ENCODE measurements at regions not wholly inside any gene's neighbourhood (a gene's known extent, or its start where the extent isn't known, plus 50 kb on each side); places are given as distances from the start of the nearest gene placed in this dataset.
"Not testable (repeated sequence)": the region's sequence is repeated elsewhere in the genome, so short reads cannot be mapped to it uniquely, and the experiment has no call there.

DNA sequence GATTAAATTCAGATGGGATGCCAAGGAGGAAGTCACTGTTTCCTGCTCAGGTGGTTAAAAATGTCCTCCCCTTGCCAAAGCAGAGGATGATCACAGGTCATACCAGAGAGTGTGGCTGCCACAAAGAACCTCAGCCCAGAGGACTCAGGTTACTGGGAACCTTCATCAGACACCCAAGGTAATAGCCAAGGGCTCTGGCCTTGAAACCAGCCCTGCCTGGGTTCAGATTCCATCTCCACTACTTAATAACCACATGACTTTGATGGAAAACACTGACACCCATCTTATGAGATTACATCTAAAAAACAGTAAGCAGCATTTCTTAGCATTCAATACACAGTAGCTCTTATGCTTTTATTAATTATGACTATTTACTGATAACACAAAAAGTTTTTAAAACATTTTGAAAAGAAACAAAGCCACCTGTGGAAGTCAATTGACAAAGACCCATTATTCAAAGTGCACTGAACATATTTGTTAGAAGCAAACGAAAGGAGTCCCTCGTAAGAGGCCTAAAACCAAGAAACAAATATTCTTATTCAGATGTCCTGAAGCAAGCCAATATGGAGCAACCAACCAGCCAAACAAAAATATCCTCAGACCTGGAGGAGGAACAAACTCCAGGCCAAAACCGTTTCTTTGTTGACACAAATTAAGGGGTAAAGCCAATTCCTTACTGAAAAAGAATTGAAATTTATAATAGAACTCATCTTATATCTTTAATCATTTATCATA lies 241.5 kb downstream of the RNF152 start:
- WGBS, 2 experiments (ENCODE audit: insufficient coverage in 2 of 2), result 90% methylated on average over 2 of the region's 3 CpGs; no CpG with 5 or more reads in 1 of the 2 experiments
- no peak overlapping the region for H3K27ac ChIP-seq (ENCODE audit: low read depth, low read length, severe bottlenecking)

DNA sequence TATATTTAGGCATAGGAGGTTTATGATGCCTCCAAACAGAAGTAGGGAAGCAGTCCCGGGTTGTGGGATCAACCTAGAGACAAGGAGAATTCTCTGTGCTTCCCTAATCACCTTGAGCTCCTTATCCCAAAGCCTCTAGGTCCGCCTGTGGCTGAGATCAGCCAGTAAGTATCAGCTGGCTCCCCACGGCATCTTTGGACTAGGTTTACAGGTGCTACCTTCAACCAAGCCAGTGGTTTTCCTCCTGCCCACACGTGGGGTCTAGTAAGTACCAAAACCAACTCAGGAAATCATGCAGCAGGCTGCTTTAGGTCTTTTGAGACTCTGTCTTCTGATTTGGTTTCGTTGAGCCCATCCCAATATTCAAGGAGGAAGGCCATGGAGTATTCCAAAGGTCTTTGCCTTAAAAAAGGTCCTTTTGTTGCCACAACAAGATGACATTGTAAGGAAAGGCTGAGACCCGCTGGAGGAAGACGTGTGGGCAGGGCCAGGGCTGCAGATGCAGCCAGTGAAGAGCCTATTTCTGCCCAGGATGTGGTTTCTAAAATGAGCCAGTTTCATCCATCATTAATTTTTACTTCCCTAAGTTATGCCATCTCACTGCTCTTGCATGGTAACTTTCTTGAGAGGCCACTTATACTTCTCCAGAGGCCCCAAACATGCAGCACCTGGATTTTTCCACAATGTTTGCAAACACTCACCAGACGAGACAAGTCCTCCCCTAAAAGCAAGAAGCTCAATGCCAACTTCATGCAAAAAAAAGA lies 248.7 kb downstream of the RNF152 start:
- Histone ChIP-seq H3K9me3 (ENCODE audit: control insufficient read depth, low read length) (no peaks in the 10 kb centered on the region), H3K4me1 (ENCODE audit: control insufficient read depth, insufficient read depth, low read length, poor library complexity, severe bottlenecking) (no peaks in the 10 kb centered on the region), H3K36me3 (ENCODE audit: control insufficient read depth, insufficient read depth, low read length) (no peaks in the 10 kb centered on the region), H3K4me3 (ENCODE audit: extremely low read depth, insufficient read depth, low read length, poor library complexity, severe bottlenecking) (no peak overlapping the region), H3K27ac (ENCODE audit: low read depth, low read length, severe bottlenecking) (no peak overlapping the region)
- WGBS, 2 experiments (ENCODE audit: insufficient coverage in 2 of 2), result 77 to 86% methylated on average over 6 to 7 of the region's 8 CpGs

More for the DNA sequence above, 241.5 kb downstream of the RNF152 start:
- no peak overlapping the region for H3K4me3 ChIP-seq (ENCODE audit: extremely low read depth, insufficient read depth, low read length, poor library complexity, severe bottlenecking)
- no peaks in the 10 kb centered on the region for H3K36me3 ChIP-seq (ENCODE audit: control insufficient read depth, insufficient read depth, low read length)
- peaks cover 5% of the 10 kb centered on the region for H3K4me1 ChIP-seq (ENCODE audit: control insufficient read depth, insufficient read depth, low read length, poor library complexity, severe bottlenecking)
- no peaks in the 10 kb centered on the region for H3K9me3 ChIP-seq (ENCODE audit: control insufficient read depth, low read length)

DNA sequence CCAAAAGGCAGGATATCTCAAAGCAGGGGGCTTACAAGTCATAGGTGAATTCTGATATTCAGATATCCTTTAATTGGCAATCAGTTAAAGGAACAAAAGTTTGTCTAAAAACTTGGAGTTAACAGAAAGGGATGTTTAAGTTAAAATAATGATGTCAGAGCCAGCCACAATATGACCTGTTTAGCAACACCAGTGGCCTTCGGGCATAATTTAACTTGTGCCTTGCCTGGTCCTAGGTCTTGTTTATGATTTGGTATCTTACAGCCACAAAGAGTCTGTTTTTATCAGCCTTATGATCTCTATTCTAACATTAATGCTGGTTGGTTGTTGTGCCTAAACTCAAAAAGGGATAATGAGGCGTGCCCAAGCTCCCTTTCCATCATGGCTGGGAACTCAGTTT lies 252.9 kb downstream of the RNF152 start:
- Histone ChIP-seq H3K4me1 (ENCODE audit: control insufficient read depth, insufficient read depth, low read length, poor library complexity, severe bottlenecking) (peaks cover 24% of the 10 kb centered on the region), H3K9me3 (ENCODE audit: control insufficient read depth, low read length) (no peaks in the 10 kb centered on the region), H3K4me3 (ENCODE audit: extremely low read depth, insufficient read depth, low read length, poor library complexity, severe bottlenecking) (no peak overlapping the region), H3K36me3 (ENCODE audit: control insufficient read depth, insufficient read depth, low read length) (no peaks in the 10 kb centered on the region), H3K27ac (ENCODE audit: low read depth, low read length, severe bottlenecking) (no peak overlapping the region)
- 86 to 100% methylated on average over 1 of the region's 2 CpGs for WGBS, 2 experiments (ENCODE audit: insufficient coverage in 2 of 2)

DNA sequence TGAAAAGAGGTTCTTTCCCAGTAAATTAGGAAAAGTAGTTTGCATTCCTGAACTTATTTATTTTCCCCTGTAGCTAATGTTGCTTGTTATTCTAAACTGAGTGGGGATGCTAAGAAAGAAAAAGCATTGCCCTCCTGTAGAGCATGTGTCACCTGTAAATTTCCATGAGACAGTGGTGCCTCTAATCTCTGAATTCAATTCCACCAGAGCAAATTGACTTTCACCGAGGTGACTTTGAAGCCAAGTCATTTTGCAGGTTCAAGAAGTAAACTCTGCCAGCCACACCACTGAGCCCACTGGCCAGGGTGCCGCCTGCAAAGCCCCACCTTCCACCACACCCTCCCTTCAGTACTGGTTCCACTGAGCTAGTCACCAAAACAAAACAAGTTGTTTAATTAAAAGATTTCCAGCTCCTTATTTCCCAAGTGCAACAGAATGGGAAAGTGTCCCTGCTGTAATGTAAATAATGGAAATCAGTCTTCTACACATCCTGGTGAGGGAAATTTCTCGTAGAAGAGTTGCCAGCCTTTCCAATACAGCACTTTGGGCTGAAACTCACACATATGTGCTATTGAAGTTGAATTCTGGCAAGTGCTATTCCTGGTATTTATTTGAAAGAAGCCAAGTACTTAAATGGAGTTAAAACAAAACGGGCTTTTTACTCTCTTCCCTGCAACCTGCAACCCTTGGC lies 254.8 kb downstream of the RNF152 start:
- peaks cover 24% of the 10 kb centered on the region for H3K4me1 ChIP-seq (ENCODE audit: control insufficient read depth, insufficient read depth, low read length, poor library complexity, severe bottlenecking)
- no peak overlapping the region for H3K27ac ChIP-seq (ENCODE audit: low read depth, low read length, severe bottlenecking)
- WGBS, 2 experiments (ENCODE audit: insufficient coverage in 2 of 2), result 0 to 33% methylated on average over 1 to 3 of the region's 4 CpGs

DNA sequence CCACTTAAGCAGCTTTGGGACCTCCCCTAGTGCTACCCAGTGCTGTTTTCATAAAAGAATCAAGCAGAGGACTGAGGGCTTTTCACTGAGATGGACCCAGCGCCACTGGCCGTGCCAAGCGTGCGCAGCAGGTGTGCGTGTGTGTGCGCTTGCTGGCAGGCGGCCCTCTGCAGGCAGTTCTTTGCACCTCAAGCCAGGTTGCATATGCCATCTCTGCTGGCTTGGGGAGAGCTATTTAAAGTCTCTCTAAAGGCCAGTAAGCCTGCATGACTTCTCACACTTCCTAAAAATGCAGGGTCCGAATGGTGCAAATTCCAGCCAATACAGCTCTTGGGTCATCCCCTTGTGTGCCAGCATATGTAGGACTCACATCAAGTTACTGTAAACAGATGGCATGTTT lies 255.5 kb downstream of the RNF152 start:
- no peaks in the 10 kb centered on the region for H3K36me3 ChIP-seq (ENCODE audit: control insufficient read depth, insufficient read depth, low read length)
- no peaks in the 10 kb centered on the region for H3K9me3 ChIP-seq (ENCODE audit: control insufficient read depth, low read length)
- WGBS, 2 experiments (ENCODE audit: insufficient coverage in 2 of 2), result 34 to 48% methylated on average over 8 of the region's 8 CpGs
- peaks cover 24% of the 10 kb centered on the region for H3K4me1 ChIP-seq (ENCODE audit: control insufficient read depth, insufficient read depth, low read length, poor library complexity, severe bottlenecking)
- no peak overlapping the region for H3K4me3 ChIP-seq (ENCODE audit: extremely low read depth, insufficient read depth, low read length, poor library complexity, severe bottlenecking)
- H3K27ac ChIP-seq (ENCODE audit: low read depth, low read length, severe bottlenecking), result no peak overlapping the region

More for the DNA sequence above, 254.8 kb downstream of the RNF152 start:
- Histone ChIP-seq H3K36me3 (ENCODE audit: control insufficient read depth, insufficient read depth, low read length) (no peaks in the 10 kb centered on the region), H3K9me3 (ENCODE audit: control insufficient read depth, low read length) (no peaks in the 10 kb centered on the region), H3K4me3 (ENCODE audit: extremely low read depth, insufficient read depth, low read length, poor library complexity, severe bottlenecking) (no peak overlapping the region)

DNA sequence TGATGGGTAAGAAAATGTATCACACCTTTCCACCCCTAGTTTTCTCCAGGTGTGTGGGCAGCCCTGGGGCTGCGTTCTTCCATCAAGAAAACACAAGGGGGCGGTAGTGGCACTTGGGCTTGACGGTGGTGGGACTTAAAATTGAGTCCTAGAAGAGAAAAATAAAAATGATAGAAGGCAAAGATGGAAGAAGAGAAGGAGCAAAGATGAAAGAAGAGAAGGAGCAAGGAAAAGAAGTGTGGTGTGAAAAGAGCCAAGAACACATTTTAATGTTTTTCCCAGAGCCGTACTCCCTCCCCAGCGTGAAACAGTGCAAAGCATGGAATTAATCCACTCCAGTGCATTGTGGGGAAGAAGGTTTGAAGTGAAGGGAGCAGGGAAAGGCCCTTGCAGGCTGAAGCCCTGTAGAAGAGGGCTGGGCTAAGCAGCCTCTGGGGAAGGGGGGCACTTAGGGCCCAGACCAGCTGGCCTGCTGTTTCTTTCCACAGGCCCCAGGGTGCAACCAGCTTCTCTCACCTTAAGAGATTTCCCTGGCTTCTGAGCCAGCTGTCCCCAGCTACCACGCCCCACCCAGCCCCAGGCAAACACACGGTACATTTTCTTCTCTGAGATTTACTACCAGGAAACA lies 256.8 kb downstream of the RNF152 start:
- H3K27ac ChIP-seq (ENCODE audit: low read depth, low read length, severe bottlenecking), result peak overlapping the region; percentile 23
- peaks cover 24% of the 10 kb centered on the region for H3K4me1 ChIP-seq (ENCODE audit: control insufficient read depth, insufficient read depth, low read length, poor library complexity, severe bottlenecking)
- no peaks in the 10 kb centered on the region for H3K36me3 ChIP-seq (ENCODE audit: control insufficient read depth, insufficient read depth, low read length)
- H3K4me3 ChIP-seq (ENCODE audit: extremely low read depth, insufficient read depth, low read length, poor library complexity, severe bottlenecking), result no peak overlapping the region
- no peaks in the 10 kb centered on the region for H3K9me3 ChIP-seq (ENCODE audit: control insufficient read depth, low read length)
- WGBS, 2 experiments (ENCODE audit: insufficient coverage in 2 of 2), result 0 to 57% methylated on average over 3 of the region's 7 CpGs

DNA sequence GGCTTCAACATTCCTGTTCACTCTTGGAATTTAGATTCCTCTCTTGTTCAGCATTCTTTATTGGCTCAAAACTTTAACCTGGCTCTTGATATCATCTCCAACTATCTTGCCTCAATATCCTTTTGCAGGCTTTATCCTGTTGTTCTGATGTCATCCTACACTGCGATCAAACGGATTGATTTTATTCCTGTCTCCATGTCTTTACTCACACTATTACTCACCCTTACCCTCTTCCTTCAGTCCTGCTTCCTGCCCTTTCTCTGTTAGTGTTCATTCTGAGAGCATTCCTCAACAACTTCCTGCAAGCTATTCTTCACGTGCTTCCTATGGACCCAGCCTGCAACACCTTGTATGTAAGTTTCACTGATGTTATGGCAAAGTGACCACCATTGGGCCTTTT lies 264.7 kb downstream of the RNF152 start:
- Histone ChIP-seq H3K4me3 (ENCODE audit: extremely low read depth, insufficient read depth, low read length, poor library complexity, severe bottlenecking) (no peak overlapping the region), H3K36me3 (ENCODE audit: control insufficient read depth, insufficient read depth, low read length) (no peaks in the 10 kb centered on the region), H3K9me3 (ENCODE audit: control insufficient read depth, low read length) (peaks cover 16% of the 10 kb centered on the region), H3K27ac (ENCODE audit: low read depth, low read length, severe bottlenecking) (no peak overlapping the region), H3K4me1 (ENCODE audit: control insufficient read depth, insufficient read depth, low read length, poor library complexity, severe bottlenecking) (no peaks in the 10 kb centered on the region)
- WGBS, 2 experiments (ENCODE audit: insufficient coverage in 2 of 2), result 43 to 67% methylated on average over 2 to 3 of the region's 3 CpGs

DNA sequence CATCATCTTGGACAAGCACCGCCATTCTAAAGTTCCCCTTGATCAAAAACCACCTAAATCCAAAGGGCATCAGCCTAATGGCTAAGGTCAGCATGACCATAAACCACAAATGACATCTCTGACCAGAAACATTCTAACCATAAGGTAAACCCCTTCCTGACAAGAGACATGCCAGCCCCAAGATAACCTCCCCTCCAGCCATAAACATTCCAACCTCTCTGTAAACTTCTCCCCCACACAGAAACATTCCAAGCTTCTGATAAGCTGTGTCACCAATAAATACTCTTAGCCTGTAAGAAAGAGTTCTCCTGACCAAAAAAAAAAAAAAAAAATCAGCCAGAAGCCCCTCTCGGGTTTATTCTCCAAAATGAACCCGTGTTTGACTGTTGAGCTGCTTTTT lies 268.2 kb downstream of the RNF152 start:
- WGBS, 2 experiments (ENCODE audit: insufficient coverage in 2 of 2), result 87 to 97% methylated on average over 2 to 3 of the region's 3 CpGs
- H3K27ac ChIP-seq (ENCODE audit: low read depth, low read length, severe bottlenecking); H3K4me3 ChIP-seq (ENCODE audit: extremely low read depth, insufficient read depth, low read length, poor library complexity, severe bottlenecking); H3K36me3 ChIP-seq (ENCODE audit: control insufficient read depth, insufficient read depth, low read length); H3K4me1 ChIP-seq (ENCODE audit: control insufficient read depth, insufficient read depth, low read length, poor library complexity, severe bottlenecking): not testable (repeated sequence)
- H3K9me3 ChIP-seq (ENCODE audit: control insufficient read depth, low read length), result peaks cover 27% of the 10 kb centered on the region

DNA sequence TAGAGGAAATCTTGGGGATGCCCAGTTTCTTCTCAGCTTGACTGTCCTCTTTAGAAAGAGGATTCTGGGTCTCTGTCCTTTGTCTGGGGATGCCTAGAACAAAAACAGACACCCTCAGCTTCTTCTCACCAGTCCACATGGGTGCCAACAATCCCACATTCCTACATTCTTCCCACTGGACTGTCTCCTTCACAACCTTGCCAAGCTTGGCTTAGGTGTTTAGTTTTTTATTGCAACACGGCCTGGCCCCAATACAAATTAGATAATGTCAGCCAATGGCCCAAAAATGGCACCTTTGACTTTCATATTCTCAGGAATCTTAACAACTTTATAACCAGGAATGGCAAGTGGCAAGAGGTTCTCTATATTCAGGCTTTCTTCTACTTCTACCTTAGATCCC lies 273.0 kb downstream of the RNF152 start:
- WGBS, 2 experiments (ENCODE audit: insufficient coverage in 2 of 2), result 91% methylated on average over 1 of the region's 1 CpG; no CpG with 5 or more reads in 1 of the 2 experiments
- Histone ChIP-seq H3K4me1 (ENCODE audit: control insufficient read depth, insufficient read depth, low read length, poor library complexity, severe bottlenecking) (no peaks in the 10 kb centered on the region), H3K9me3 (ENCODE audit: control insufficient read depth, low read length) (peaks cover 17% of the 10 kb centered on the region), H3K27ac (ENCODE audit: low read depth, low read length, severe bottlenecking) (no peak overlapping the region), H3K36me3 (ENCODE audit: control insufficient read depth, insufficient read depth, low read length) (no peaks in the 10 kb centered on the region), H3K4me3 (ENCODE audit: extremely low read depth, insufficient read depth, low read length, poor library complexity, severe bottlenecking) (no peak overlapping the region)

DNA sequence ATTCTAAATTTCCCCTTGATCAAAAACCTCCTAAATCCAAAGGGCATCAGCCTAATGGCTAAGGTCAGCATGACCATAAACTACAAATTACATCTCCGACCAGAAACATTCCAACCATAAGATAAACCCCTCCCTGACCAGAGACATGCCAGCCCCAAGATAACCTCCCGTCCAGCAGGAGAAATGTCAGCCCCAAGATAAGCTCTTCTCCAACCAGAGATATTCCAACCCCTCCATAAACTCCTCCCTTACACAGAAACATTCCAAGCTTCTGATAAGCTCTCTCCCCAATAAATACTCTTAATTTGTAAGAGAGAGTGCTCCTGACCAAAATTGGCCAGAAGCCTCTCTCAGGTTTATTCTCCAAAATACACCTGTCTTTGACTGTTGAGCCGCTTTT lies 274.0 kb downstream of the RNF152 start:
- Histone ChIP-seq H3K27ac (ENCODE audit: low read depth, low read length, severe bottlenecking) (no peak overlapping the region), H3K4me1 (ENCODE audit: control insufficient read depth, insufficient read depth, low read length, poor library complexity, severe bottlenecking) (no peaks in the 10 kb centered on the region), H3K36me3 (ENCODE audit: control insufficient read depth, insufficient read depth, low read length) (no peaks in the 10 kb centered on the region), H3K9me3 (ENCODE audit: control insufficient read depth, low read length) (peaks cover 13% of the 10 kb centered on the region), H3K4me3 (ENCODE audit: extremely low read depth, insufficient read depth, low read length, poor library complexity, severe bottlenecking) (no peak overlapping the region)
- WGBS, 2 experiments (ENCODE audit: insufficient coverage in 2 of 2), result 74 to 82% methylated on average over 2 of the region's 3 CpGs

Measured in mesodermal cell (in vitro differentiated cells).